Ovary (tissue), 7 donors: ENCODE measurements at regions not wholly inside any gene's neighbourhood (a gene's known extent, or its start where the extent isn't known, plus 50 kb on each side); places are given as distances from the start of the nearest gene placed in this dataset.
"Not testable (repeated sequence)": the region's sequence is repeated elsewhere in the genome, so short reads cannot be mapped to it uniquely, and the experiment has no call there.

Experiments used
- DNase-seq, 5 donors: peaks; one replicate each; pipeline ENCODE4 v3.0.0-alpha.2; 2019 to 2020
- H3K27ac ChIP-seq, 2 donors: fragments of 200-600 bp; one replicate each; pipeline versions ENCODE4 v1.5.1 to v1.8.0; 2019 to 2022
- H3K27me3 ChIP-seq: fragments of 200-600 bp; one replicate; pipeline ENCODE4 v1.8.0; 2022
- H3K36me3 ChIP-seq: fragments of 200-600 bp; sonication (generic); one replicate; pipeline ENCODE4 v1.5.1; 2019
- H3K4me1 ChIP-seq: one replicate; pipeline ENCODE4 v1.8.1; 2013; ENCODE audit warnings: mild to moderate bottlenecking, moderate library complexity; ENCODE audit not compliant: insufficient read depth
- H3K4me3 ChIP-seq: fragments of 200-600 bp; sonication (generic); one replicate; pipeline ENCODE4 v1.5.1; 2017
- H3K9me3 ChIP-seq, 2 donors: fragments of 200-600 bp in 1 of 2; sonication (generic) in 1 of 2; one replicate each; pipeline versions ENCODE4 v1.5.1 to v1.8.1; 2013 to 2019; ENCODE audit warnings: mild to moderate bottlenecking in 1 of 2, moderate library complexity in 1 of 2
- CTCF ChIP-seq, 3 donors: fragments of 450-650 bp in 2 of 3; fragments of 200-600 bp in 1 of 3; IDR thresholded peaks; one replicate each; pipeline versions ENCODE4 v1.5.1 to v1.8.0; 2016 to 2022; ENCODE audit warnings: antibody characterized with exemption in 3 of 3, mild to moderate bottlenecking in 1 of 3
- EP300 ChIP-seq: sonication (generic); formaldehyde crosslinking; IDR thresholded peaks from one replicate; pipeline ENCODE4 v1.6.1; 2017; ENCODE audit warnings: antibody characterized with exemption
- POLR2A ChIP-seq: fragments of 450-650 bp; IDR thresholded peaks from one replicate; pipeline ENCODE4 v1.6.1; 2017; ENCODE audit warnings: antibody characterized with exemption, mild to moderate bottlenecking, moderate library complexity
- WGBS, 3 donors: extraction: QIAGEN DNeasy Blood & Tissue Kit in 1 of 3; methylation state at CpG; one replicate each; pipeline versions ENCODE4 v1.1.5 to v1.1.7; 2013 to 2017; 5-methylcytosine and 5-hydroxymethylcytosine counted together
- intact Hi-C, 4 donors: fragments of 100-400 bp; cut with DNase I; formaldehyde crosslinking; loops; one replicate each; pipeline versions ENCODE4 v1.11.0 to v1.15.1; 2022 to 2023
- donor health status: DM: no; HTN: no; CAD: no; lungs with moderate emphysema.
- donor health status: DM: no; HTN: no; CAD: no.
- donor health status: Bipolar disorder and iron deficiency.
- donor health status: DM: no; HTN: no; CAD: no.
- donor health status: DM: yes; HTN: yes; CAD: no.

GRCh38 chr3:147702509-147702908, 293.3 kb downstream of the ZIC1 start:
- no peaks in the 10 kb centered on the region for H3K9me3 ChIP-seq
- no peaks in the 10 kb centered on the region for H3K4me1 ChIP-seq
- H3K4me3 ChIP-seq: no peak overlapping the region
- DNase-seq: no peak
- H3K36me3 ChIP-seq: no peaks in the 10 kb centered on the region
- no peaks in the 10 kb centered on the region for H3K27me3 ChIP-seq
- no peak overlapping the region for H3K27ac ChIP-seq
- intact Hi-C loops: no loop called here
- TF ChIP-seq EP300 (no peak), CTCF (IDR thresholded peaks at IDR 0.05) (no peak), POLR2A (no peak)

GRCh38 chr3:147705651-147706051, 296.5 kb downstream of the ZIC1 start:
- H3K9me3 ChIP-seq: no peaks in the 10 kb centered on the region
- 69 to 80% (median 71%) methylated on average over 2 of the region's 2 CpGs for WGBS, 3 donors
- intact Hi-C loops: loop anchor here in 1 of 4 donors (5.0 kb wide), 1 partner anchor 1657 kb away; no protein-coding TSS in a partner anchor

GRCh38 chr3:147710753-147711152, 301.6 kb downstream of the ZIC1 start:
- H3K36me3 ChIP-seq, DNase-seq, H3K4me3 ChIP-seq, intact Hi-C loops, H3K27ac ChIP-seq, H3K9me3 ChIP-seq, H3K27me3 ChIP-seq, H3K4me1 ChIP-seq: not testable (repeated sequence)
- WGBS, 3 donors: 5 to 55% (median 54%) methylated on average over 1 of the region's 1 CpG

More at GRCh38 chr3:147705651-147706051, 296.5 kb downstream of the ZIC1 start:
- Histone ChIP-seq H3K4me3 (no peak overlapping the region), H3K27me3 (no peaks in the 10 kb centered on the region), H3K4me1 (no peaks in the 10 kb centered on the region), H3K36me3 (no peaks in the 10 kb centered on the region), H3K27ac (no peak overlapping the region)
- TF ChIP-seq POLR2A (no peak), EP300 (no peak), CTCF (IDR thresholded peaks at IDR 0.05) (no peak)
- no peak for DNase-seq

GRCh38 chr3:147712357-147712756, 303.2 kb downstream of the ZIC1 start:
- no peaks in the 10 kb centered on the region for H3K4me1 ChIP-seq

GRCh38 chr3:147712758-147713157, 303.6 kb downstream of the ZIC1 start:
- H3K27ac ChIP-seq, H3K4me3 ChIP-seq, H3K27me3 ChIP-seq, H3K36me3 ChIP-seq, intact Hi-C loops, H3K4me1 ChIP-seq, DNase-seq, H3K9me3 ChIP-seq: not testable (repeated sequence)
- WGBS, 3 donors: 59 to 77% (median 59%) methylated on average over 5 of the region's 5 CpGs

More at GRCh38 chr3:147712357-147712756, 303.2 kb downstream of the ZIC1 start:
- Histone ChIP-seq H3K36me3 (no peaks in the 10 kb centered on the region), H3K4me3 (no peak overlapping the region), H3K27ac (no peak overlapping the region), H3K9me3 (no peaks in the 10 kb centered on the region), H3K27me3 (no peaks in the 10 kb centered on the region)
- TF ChIP-seq CTCF (IDR thresholded peaks at IDR 0.05) (no peak), EP300 (no peak), POLR2A (no peak)
- intact Hi-C loops: no loop called here
- DNase-seq: no peak
- 80 to 90% (median 85%) methylated on average over 5 of the region's 5 CpGs for WGBS, 3 donors
